ENCODE measurements at regions not wholly inside any gene's neighbourhood (a gene's known extent, or its start where the extent isn't known, plus 50 kb on each side); places are given as distances from the start of the nearest gene placed in this dataset.

DNA sequence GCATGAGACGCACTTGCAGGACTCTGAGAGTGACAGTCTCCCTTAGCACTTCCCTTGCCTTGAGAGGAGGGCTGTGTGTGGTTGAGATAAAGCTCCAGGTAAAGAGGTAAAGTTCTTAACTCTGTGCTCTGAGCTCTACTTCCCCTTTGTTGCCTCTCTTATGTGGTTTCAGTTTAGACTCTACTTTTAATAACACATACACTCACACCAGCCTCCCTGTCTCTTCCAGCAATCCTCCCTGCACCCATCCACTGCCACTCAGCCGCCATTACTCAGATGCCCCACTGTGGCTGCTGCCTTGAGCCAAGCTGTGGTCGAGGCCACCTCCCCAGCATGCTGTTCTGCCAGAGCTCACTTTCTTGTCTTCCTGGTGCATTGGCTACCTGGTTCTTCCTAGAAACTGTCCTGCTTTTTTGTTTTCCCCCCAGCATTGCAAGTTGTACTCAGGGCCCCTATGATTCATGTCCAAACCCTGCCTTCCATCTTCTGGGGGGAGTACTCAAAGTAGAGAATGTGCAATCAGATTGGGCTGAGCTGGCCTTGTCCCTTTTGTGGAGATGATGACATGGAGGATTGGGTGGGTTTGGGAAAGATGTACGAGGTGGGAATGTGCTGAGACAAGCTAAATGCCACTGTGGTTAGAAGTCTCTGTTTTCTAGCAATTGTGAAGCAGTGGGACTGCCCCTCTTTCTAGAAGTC is 115.5 kb upstream of the PARP11 start:
- DNase-seq (ENCODE audit: low read depth), result peak; percentile 37
- H3K4me3 ChIP-seq (ENCODE audit: low read depth, low read length), result no peak overlapping the region
- TF ChIP-seq, protein P1, sequence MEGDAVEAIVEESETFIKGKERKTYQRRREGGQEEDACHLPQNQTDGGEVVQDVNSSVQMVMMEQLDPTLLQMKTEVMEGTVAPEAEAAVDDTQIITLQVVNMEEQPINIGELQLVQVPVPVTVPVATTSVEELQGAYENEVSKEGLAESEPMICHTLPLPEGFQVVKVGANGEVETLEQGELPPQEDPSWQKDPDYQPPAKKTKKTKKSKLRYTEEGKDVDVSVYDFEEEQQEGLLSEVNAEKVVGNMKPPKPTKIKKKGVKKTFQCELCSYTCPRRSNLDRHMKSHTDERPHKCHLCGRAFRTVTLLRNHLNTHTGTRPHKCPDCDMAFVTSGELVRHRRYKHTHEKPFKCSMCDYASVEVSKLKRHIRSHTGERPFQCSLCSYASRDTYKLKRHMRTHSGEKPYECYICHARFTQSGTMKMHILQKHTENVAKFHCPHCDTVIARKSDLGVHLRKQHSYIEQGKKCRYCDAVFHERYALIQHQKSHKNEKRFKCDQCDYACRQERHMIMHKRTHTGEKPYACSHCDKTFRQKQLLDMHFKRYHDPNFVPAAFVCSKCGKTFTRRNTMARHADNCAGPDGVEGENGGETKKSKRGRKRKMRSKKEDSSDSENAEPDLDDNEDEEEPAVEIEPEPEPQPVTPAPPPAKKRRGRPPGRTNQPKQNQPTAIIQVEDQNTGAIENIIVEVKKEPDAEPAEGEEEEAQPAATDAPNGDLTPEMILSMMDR (IDR thresholded peaks at IDR 0.05; ENCODE audit: insufficient read depth, low read depth, low read length, missing control alignments), result no peak

DNA sequence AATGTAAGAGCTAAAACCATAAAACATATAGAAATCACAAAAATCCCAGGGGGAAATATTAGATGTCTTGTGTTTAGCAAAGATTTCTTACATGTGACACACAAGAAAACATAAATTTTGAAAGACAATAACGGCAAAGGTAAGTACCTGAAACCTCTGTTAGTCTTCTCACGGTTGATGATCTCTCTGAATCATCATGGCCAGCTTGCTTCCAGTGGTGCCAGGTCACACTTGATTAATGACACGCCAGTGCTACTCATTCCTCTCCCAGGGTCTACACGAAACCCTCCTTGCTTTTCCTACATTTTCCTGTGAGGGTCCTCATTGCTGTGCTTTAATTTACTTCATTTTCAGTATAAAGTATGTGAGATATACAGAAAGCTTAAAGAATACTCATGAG is 114.4 kb upstream of the PARP11 start:
- TF ChIP-seq, protein P1 (IDR thresholded peaks at IDR 0.05; ENCODE audit: insufficient read depth, low read depth, low read length, missing control alignments), result no peak
- DNase-seq (ENCODE audit: low read depth), result no peak
- H3K4me3 ChIP-seq (ENCODE audit: low read depth, low read length), result no peak overlapping the region

- no peak overlapping the region for H3K4me3 ChIP-seq (ENCODE audit: low read depth, low read length)
- TF ChIP-seq, protein P1 (IDR thresholded peaks at IDR 0.05; ENCODE audit: insufficient read depth, low read depth, low read length, missing control alignments), result no peak
- DNase-seq (ENCODE audit: low read depth), result no peak
Observed at GRCh38 chr12:3980504-3981272, 107.5 kb upstream of the PARP11 start.

GRCh38 chr12:3977621-3978020 is 104.4 kb upstream of the PARP11 start:
- no peak overlapping the region for H3K4me3 ChIP-seq (ENCODE audit: low read depth, low read length)
- TF ChIP-seq, protein P1 (IDR thresholded peaks at IDR 0.05; ENCODE audit: insufficient read depth, low read depth, low read length, missing control alignments), result no peak
- no peak for DNase-seq (ENCODE audit: low read depth)

DNA sequence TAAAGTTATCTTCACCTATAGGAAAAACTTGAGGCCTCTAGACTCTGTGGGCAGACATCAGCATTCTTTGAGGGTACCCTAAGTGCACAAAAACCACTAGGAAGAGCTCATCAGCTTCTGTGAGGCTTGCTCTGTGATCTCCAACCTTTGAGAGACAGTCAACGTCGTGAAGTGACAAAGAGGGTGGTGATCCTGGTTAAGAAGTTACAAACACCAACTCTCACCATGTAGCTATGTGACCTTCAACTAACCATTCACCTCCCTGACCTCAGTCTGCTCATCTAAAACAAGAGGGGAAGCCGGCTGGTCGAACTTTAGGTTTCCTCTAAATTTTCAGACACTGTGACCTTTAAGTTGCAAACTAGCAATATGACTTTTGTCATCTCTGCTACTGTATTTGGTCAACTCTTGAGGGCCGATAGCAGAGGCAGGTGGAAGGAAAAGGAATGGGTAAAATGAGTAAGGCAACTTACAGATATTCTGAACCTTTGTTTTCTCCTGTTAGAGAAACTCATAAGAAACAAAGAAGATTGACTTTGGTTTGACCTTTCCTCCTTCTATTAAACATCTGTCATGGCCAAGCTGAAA is 103.2 kb upstream of the PARP11 start:
- no peak for DNase-seq (ENCODE audit: low read depth)
- no peak overlapping the region for H3K4me3 ChIP-seq (ENCODE audit: low read depth, low read length)
- TF ChIP-seq, protein P1 (IDR thresholded peaks at IDR 0.05; ENCODE audit: insufficient read depth, low read depth, low read length, missing control alignments), result no peak

DNA sequence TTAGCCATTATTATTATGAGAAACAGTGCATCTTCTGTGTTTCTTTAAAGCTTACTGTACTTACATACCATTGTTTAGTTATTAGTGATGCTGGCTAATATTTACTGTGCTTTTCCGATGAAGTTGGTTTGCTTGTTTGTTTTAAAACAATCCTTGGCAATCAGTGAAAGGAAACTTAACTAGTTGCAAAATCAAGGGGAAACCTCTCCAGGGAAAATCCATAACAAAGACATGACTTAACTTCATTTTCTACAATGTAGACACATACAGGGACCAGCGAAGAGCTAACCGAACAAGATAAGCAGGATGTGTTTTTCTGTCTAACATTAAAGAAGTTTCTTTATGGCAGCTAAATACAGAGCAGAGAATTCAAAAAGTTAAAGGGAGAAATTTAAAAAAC is 102.5 kb upstream of the PARP11 start:
- no peak for DNase-seq (ENCODE audit: low read depth)
- H3K4me3 ChIP-seq (ENCODE audit: low read depth, low read length), result no peak overlapping the region

More for the DNA sequence above, 102.5 kb upstream of the PARP11 start:
- TF ChIP-seq, protein P1 (IDR thresholded peaks at IDR 0.05; ENCODE audit: insufficient read depth, low read depth, low read length, missing control alignments), result no peak
